Fibroblast of mammary gland (primary cell): ENCODE measurements at regions not wholly inside any gene's neighbourhood (a gene's known extent, or its start where the extent isn't known, plus 50 kb on each side); places are given as distances from the start of the nearest gene placed in this dataset.
A peak's percentile ranks its signal among the peaks of the same experiment; 100 is the strongest.

Experiments
- DNase-seq: peaks from one replicate; pipeline ENCODE4 v3.0.0-alpha.2; 2010; ENCODE audit warnings: low read depth
- H3K4me3 ChIP-seq: 2 replicates; pipeline ENCODE4 v1.5.1; 2011; ENCODE audit warnings: low read depth, mild to moderate bottlenecking, low read length, moderate library complexity; ENCODE audit not compliant: control insufficient read depth
- TF ChIP-seq, protein P1 (sequence below): conservative IDR thresholded peaks from 2 replicates; pipeline ENCODE4 v1.5.1; 2011; ENCODE audit warnings: low read depth, low read length, inconsistent platforms; ENCODE audit not compliant: control insufficient read depth, insufficient read depth

DNA sequence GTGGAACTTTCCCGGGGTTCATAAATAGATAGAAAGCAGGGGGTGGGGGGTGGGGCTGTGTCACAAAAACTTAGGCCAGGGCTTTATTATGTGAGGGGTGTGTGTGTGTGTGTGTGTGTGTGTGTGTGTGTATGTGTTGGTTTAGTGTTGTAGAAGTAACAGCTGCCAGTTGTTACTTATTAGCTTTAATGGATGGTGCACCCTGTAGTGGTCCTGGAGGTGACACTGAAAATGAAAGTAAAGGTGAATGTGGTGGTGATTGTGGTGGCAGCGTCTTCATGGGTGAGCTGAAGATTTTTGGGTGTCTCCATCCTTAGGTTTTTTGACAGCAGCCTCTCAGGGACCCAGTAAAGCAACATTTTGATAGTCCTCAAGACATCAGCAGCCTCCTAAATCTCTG is 449.9 kb downstream of the PDCD6IP start:
- TF ChIP-seq, protein P1, sequence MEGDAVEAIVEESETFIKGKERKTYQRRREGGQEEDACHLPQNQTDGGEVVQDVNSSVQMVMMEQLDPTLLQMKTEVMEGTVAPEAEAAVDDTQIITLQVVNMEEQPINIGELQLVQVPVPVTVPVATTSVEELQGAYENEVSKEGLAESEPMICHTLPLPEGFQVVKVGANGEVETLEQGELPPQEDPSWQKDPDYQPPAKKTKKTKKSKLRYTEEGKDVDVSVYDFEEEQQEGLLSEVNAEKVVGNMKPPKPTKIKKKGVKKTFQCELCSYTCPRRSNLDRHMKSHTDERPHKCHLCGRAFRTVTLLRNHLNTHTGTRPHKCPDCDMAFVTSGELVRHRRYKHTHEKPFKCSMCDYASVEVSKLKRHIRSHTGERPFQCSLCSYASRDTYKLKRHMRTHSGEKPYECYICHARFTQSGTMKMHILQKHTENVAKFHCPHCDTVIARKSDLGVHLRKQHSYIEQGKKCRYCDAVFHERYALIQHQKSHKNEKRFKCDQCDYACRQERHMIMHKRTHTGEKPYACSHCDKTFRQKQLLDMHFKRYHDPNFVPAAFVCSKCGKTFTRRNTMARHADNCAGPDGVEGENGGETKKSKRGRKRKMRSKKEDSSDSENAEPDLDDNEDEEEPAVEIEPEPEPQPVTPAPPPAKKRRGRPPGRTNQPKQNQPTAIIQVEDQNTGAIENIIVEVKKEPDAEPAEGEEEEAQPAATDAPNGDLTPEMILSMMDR = no peak
- no peak overlapping the region for H3K4me3 ChIP-seq
- DNase-seq = no peak

DNA sequence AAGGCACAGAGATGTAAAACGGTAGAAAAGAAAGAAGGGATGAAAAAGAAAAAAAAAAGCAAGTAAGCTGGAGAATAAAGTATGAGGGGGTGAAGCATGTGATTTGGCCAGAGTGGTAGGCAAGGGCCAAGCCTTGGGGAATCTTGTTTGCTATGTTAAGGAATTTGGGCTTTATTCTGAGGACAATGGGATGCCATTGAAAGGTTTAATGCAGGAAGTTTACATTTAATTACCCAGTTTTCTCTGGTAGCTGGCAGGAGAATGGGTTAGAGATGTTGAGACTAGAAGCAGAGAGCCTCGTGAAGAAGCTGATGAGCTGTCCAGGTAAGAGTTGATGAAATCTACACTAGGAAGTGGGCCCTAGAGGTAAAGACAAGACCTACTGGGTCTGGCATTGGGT is 455.9 kb downstream of the PDCD6IP start:
- TF ChIP-seq, protein P1 = no peak
- H3K4me3 ChIP-seq = no peak overlapping the region
- DNase-seq = no peak

DNA sequence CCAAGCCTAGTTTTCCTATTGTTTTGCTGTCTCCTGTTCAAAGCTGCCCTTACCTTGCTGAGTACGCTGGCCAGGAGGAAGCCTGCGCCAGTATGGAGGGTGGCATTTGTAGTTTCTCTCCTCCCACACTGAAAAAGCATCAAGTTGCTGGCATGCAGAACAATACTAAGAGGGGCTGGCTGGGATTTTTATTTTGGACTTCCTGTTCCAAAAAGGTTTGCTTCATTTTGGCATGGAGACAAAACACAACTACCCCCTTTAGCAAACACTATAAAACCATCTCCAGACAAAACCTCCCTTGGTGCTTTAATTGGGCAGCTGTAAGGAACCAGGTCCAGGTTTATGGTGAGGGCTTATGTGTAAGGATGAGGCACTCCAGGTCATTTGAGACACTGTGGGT is 457.6 kb downstream of the PDCD6IP start:
- DNase-seq = no peak
- no peak overlapping the region for H3K4me3 ChIP-seq
- TF ChIP-seq, protein P1 = no peak

DNA sequence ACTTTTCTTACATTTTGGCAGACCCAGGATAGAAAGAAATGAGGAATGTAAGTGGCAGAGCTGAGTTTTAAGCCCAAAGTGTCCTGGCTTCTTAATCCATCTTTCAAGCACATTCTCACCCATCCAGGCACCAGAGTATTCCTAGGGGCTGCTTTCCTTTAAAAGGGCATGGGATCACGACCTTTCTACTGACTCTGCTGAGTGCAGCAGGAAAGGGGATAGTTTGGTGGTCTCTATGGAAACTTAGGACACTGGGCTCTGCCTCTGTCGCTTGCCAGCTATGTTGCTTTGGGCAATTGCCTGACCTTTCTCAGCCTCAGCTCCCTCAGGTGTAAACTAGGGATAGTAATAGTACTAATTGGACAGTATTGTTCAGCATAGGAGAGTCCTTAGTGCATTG is 458.4 kb downstream of the PDCD6IP start:
- H3K4me3 ChIP-seq = no peak overlapping the region
- TF ChIP-seq, protein P1 = no peak
- DNase-seq = no peak

DNA sequence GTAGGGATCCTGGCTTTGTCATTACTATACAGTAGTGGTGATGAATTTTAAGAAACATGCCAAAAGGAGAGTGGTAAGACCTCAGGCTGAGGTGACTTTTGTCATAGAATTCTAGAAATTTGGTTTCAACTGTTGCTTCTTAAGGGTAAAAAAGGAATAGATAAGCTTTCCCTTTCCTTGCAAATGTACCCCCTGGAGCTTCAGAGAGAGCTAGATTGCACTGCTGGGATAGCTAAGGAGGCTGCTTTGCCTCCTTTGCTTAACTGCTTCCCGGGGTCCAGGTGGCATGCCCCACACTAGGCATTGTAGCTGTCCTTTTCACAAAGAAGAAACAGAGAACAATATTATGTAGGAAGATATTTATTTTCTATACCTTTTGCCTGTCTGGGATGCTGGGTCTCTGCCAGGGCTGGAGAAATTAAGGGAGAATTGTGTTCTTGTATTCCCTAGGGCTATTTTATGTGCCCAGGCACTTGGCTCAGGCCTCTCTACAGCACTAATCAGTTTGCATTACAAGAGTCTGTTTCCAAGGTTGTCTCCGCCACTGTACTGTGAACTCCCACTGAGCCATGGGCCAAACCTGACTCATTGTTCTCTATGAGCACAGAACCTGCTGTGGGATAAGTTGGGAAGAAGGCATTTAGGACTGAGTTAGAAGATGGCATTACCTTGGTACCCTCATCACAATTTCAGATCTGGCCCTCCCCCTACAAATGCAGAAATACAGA is 460.0 kb downstream of the PDCD6IP start:
- H3K4me3 ChIP-seq = no peak overlapping the region

DNA sequence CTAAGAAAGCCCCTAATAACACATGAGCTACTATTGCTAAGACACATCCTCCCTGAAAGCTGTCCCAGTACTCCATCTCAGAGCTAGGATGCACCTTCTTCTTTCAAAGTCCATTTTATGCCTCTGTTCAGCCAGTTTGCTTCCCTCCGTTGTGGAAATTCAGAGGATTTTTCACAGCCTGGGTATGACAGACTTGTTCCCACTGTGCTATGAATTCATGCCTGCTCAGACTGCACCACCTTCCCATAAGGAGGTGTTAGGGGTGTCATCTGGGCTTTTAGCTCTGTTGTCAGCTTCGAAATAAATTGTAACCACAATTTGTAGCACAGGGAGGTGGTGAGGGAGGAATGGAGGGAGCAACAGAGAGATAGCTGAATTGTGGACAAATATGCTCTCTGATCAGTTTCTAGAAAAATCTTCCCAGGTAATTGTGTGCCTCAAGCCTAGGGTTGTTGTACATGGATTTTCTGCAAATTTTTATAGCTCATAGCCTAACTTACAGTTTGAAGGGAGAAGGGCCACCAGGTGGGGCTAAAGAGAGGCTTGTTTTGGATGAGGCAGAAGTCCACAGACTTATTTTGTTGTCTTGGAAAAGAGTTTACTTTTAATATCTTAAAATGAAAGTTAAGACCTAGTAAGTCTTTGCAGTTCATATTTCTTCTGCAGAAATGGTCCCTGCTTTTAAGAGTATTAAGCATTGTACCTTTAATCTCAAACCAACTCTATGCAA is 462.0 kb downstream of the PDCD6IP start:
- peak; percentile 44 for DNase-seq
- TF ChIP-seq, protein P1 = peak; percentile 69
- H3K4me3 ChIP-seq = no peak overlapping the region

More for the DNA sequence above, 460.0 kb downstream of the PDCD6IP start:
- DNase-seq = no peak
- TF ChIP-seq, protein P1 = no peak
